Tongue (tissue), 1 donor: ENCODE measurements at regions not wholly inside any gene's neighbourhood (a gene's known extent, or its start where the extent isn't known, plus 50 kb on each side); places are given as distances from the start of the nearest gene placed in this dataset.

ENCODE experiments used
- DNase-seq: peaks from one replicate; pipeline ENCODE4 v3.0.0-alpha.2; 2015

DNA sequence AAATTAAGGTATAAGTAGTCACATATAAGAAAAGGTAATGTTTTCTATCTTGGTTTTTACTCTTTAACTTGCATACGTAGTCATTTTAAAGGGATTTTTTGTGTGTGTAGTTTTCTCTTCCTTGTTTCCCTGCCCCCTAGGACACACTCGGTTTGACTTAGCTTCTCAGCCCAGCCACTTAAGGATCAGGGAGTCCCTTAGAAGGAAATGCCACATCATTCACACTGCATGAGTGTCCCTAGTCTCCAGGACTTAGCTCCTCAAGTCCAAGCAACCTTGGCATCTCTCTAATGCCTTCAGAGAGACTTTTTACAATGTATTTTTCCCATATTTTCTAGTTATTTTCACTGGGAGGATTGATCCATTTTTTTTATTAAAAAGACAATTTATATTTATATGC, 1407.7 kb downstream of the EFNB2 start:
- no peak for DNase-seq

DNA sequence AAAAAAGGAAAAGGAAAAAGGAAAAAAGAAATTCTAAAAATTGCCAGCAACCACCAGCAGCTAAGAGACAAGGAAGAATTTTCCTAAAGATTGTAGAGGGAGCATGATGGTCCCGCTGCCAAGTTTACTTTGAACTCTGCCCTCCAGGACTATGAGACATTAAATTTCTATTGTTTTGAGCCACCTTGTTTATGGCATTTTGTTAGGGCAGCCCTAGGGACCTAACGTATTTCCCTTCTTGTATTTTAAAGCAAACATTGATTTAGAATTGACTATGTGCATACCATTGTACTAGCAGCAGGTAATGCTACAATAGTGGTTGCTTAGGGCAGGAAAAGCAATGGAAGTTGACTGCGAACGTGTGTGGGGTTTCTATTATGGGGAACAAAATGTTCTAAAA, 1414.2 kb downstream of the EFNB2 start:
- DNase-seq = no peak

GRCh38 chr13:105118426-105118985, 1417.0 kb downstream of the EFNB2 start:
- DNase-seq = no peak

DNA sequence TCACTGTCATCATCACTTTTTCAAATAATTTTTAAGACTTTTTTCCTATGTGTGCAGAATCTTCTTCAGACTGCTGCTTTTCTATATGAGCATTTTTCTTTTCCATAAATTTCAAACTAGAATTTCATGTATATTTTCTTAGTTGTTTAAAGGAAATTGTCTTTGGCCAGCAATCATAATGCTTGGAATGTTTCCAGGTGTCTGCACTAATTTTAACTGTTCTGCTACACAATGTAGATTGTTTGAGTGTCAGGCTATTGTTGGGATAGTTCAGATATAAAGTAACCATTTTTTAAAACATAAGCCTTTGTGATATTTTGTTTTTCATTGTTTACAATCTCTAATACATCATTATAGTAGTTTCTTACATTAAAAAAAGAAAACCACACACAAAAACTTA, 1418.5 kb downstream of the EFNB2 start:
- DNase-seq = peak; percentile 9

DNA sequence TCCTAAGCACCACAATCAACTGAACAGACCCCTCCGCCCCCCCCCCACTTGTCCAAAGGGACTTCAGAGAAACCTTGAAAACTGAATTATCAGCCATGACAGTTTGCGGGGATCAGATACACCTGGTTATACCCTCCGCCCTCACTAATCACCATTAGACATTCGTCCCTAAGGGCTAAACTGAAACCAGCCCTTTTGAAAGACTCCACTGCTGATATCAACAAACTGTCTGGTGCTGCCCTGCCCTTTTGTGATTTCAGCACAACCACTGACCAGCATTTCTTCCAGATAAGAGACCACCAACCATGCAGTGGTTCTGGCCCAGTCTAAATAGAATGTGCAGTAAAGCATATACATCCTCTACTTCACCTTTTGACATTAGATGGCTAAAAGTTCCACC, 1422.9 kb downstream of the EFNB2 start:
- no peak for DNase-seq

DNA sequence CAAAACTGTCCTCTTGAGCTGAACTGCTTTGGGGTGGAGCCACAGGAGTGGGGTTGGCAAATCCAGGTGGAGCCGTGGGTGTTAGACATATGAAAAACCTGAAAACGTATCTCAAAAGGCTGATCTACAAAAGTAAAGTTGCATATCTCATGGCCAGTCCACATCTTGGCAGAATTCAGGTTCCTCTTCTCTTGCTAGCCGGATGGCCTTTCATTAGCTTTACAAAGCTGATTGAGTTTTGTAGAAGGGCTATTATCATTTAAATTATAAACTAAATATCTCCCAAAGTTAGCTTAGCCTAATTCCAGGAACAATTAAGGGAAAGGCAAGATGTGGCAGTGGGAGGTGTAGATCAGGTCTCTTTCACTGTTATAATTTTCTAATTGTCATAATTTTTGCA, 1427.7 kb downstream of the EFNB2 start:
- DNase-seq = no peak

- DNase-seq = no peak
These were observed 1430.0 kb downstream of the EFNB2 start for GRCh38 chr13:105105471-105105870.

DNA sequence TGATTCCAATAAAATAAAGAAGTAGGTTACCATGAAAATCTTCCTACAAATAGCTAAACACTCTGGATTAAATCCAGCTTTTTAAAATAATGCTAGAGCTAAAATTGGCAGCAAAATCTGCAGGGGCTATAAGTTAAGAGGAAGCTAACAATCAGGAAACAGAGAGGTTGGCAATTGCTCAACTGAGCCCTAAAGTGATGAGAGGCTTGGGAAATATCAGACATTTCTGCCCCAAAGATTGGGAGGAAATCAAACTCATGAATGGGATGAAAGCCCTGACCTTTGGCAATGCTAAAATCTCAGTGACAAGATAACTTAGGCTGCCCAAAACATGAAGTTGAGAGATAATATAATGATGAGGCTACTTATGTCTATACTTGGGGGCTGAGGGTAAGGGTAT, 1437.9 kb downstream of the EFNB2 start:
- DNase-seq = peak; percentile 6

- no peak for DNase-seq
These were observed 1445.4 kb downstream of the EFNB2 start for GRCh38 chr13:105089858-105090643.

DNA sequence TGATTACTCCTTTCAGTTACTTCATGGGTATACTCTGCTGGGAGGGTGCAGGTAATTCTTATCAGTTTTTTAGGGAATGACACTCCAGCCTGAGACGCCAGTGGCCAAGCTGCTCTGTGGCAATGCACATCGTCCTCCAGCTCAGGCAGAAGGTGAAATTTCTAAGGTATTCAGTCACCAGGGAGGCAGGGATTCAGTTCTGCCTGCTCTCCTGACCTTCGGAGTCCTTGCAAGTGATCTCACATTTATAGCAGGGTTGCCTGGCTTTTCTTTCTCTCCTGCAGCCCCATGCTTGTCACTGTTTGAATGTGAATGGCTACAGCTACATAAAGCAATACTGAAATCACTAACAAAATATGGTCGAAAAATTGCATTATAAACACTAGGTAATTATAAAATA, 1447.5 kb downstream of the EFNB2 start:
- no peak for DNase-seq

GRCh38 chr13:105084931-105085330, 1450.5 kb downstream of the EFNB2 start:
- DNase-seq = no peak

GRCh38 chr13:105083992-105084391, 1451.5 kb downstream of the EFNB2 start:
- peak; percentile 45 for DNase-seq

- no peak for DNase-seq
These were observed 1460.7 kb downstream of the EFNB2 start for GRCh38 chr13:105074755-105075154.

- no peak for DNase-seq
These were observed 1462.4 kb downstream of the EFNB2 start for GRCh38 chr13:105073041-105073440.

DNA sequence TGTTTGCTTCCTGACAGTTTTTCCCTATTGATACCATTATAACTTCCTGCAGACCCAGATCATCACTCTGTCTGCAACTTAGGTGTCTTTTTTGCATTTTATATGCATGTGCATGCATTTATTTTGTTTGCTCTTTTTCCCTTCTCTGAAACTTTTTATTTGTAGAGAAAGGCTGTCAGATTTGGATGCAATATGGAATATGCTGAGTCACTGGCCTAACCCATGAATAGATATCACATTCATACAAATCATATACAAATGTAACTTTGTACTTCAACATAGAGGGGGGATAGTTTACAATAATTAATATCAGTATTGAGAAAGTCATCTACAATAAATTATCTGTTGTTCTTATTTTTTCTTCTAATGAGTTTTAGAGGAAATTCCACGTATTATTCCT, 1465.0 kb downstream of the EFNB2 start:
- DNase-seq = no peak

GRCh38 chr13:105069106-105069505, 1466.4 kb downstream of the EFNB2 start:
- no peak for DNase-seq

DNA sequence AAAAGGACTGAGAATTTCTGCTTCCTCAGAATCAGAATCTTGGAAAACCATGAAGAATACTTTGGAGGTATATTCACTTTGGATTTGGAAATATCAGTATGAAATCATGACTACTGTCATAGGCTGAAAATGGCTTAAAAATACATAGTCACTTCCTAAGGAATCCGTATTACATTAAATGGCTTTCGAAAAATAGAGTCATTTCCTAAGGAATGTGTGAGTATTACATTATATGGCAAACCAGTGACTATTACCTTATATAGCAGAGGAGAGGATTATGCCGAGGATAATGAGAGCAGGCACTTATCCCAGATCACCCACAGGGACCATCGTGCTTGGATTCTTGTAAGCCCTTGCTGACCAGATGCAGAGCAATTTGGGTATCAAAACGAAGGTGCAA, 1471.8 kb downstream of the EFNB2 start:
- DNase-seq = no peak

GRCh38 chr13:105059786-105060185, 1475.7 kb downstream of the EFNB2 start:
- DNase-seq = no peak

- DNase-seq = no peak
These were observed 1476.9 kb downstream of the EFNB2 start for GRCh38 chr13:105058517-105058916.

- DNase-seq = no peak
These were observed 1482.8 kb downstream of the EFNB2 start for GRCh38 chr13:105052711-105053110.

DNA sequence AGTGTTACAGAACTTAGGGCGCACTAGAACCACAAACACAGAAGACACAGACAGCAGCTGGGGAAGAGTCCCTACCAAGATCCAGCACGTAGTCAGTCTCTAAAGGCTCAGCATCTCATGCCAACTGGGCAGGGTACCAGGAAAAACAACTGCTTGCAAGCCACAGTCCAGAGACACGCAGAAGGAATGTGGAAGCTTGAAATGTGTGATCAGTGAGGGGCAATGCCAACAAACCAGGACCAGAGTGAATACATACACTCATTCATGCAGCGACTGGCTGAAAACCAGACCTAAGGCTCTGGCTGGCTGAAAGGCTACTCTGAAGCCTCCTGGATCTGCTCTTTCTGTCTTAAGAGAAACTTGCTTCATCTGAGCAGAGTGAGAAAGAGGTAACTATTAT, 1484.8 kb downstream of the EFNB2 start:
- DNase-seq = peak; percentile 35

DNA sequence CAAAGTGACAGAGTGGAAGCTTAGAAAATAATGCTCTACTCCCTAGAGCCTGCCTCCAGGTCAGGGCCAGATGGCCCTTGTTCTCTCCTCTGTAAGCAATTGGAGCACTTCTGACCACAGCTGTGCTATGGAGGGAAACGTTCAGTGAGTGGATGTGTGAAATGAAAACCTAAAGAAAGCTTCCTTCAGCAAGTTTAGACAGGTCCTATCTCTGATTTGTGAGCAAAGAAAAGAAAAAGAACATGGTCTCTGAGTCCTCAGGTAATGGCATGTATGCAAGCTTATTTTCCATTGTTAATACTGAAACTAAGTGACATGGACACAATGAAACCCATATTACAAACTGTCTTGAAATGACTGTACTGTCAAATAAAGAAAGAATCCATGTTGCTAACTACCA, 1486.8 kb downstream of the EFNB2 start:
- DNase-seq = no peak

- peak; percentile 9 for DNase-seq
These were observed 1487.7 kb downstream of the EFNB2 start for GRCh38 chr13:105047676-105048295.

DNA sequence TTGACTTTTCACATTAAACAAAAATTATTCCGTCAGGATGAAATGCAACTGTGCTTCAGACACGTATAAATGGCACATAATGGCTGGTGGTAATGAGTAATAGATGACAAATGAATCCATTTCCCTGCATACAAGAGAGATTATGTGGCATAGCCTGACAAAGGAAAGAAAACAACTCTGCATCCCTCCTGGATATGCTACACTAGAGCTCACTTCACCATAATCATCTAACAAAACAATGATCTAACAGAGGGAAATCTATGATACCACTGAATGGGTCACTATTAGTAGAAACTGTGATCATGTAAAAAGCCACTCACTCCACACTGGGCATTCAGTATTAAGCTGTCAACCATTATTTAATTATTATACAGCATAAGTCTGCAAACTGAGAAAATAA, 1498.4 kb downstream of the EFNB2 start:
- no peak for DNase-seq
